IMR-90 (cell line): ENCODE measurements at regions not wholly inside any gene's neighbourhood (a gene's known extent, or its start where the extent isn't known, plus 50 kb on each side); places are given as distances from the start of the nearest gene placed in this dataset.
"Not testable (repeated sequence)": the region's sequence is repeated elsewhere in the genome, so short reads cannot be mapped to it uniquely, and the experiment has no call there.

ENCODE experiments used
- ATAC-seq: fragments of 200-7000 bp; cut with Tn5 transposase; 2 replicates; pipeline ENCODE4 v1.9.1; 2020; ENCODE audit warnings: low read depth, mild to moderate bottlenecking, moderate library complexity
- BruUV-seq: library from RNA; stranded (reverse); fragments of 400-500 nt; replicated peaks from 2 replicates; lab custom pipeline; 2021; lab: Mats Ljungman, UMichigan
- CTCF ChIA-PET: fragments of 300-600 bp; formaldehyde crosslinking; extraction: SDS; loops from one replicate; lab custom pipeline; 2021; ENCODE audit warnings: antibody characterized with exemption; lab: Yijun Ruan, JAX
- POLR2A ChIA-PET: fragments of 300-600 bp; sonication (Branson Sonifier 250); formaldehyde crosslinking; loops from one replicate; lab custom pipeline; 2022; ENCODE audit warnings: antibody characterized with exemption; ENCODE audit not compliant: unreplicated experiment; lab: Charles Lee
- DNase-seq: peaks from one replicate; pipeline ENCODE4 v3.0.0; 2013
- H2AFZ ChIP-seq: replicated peaks from 2 replicates; pipeline ENCODE3; 2013; ENCODE audit warnings: low read length, mild to moderate bottlenecking; ENCODE audit not compliant: poor library complexity
- H2AK5ac ChIP-seq: 2 replicates; pipeline ENCODE4 v1.6.1; 2013; ENCODE audit warnings: low read depth, low read length, inconsistent platforms
- H2AK9ac ChIP-seq: replicated peaks from 2 replicates; pipeline ENCODE3; 2013; ENCODE audit warnings: mild to moderate bottlenecking, low read depth, low read length, moderate library complexity; ENCODE audit not compliant: poor library complexity
- H2BK120ac ChIP-seq: 2 replicates; pipeline ENCODE4 v1.6.1; 2013; ENCODE audit warnings: low read depth, low read length, inconsistent platforms
- H2BK15ac ChIP-seq: 3 replicates; pipeline ENCODE4 v1.6.1; 2013; ENCODE audit warnings: low read depth, low read length, inconsistent platforms
- H2BK20ac ChIP-seq: 2 replicates; pipeline ENCODE4 v1.6.1; 2013; ENCODE audit warnings: low read depth, mild to moderate bottlenecking, inconsistent platforms, low read length, moderate library complexity
- H2BK5ac ChIP-seq: 2 replicates; pipeline ENCODE4 v1.6.1; 2013; ENCODE audit warnings: mild to moderate bottlenecking, low read depth, low read length, inconsistent platforms; ENCODE audit not compliant: poor library complexity, severe bottlenecking
- H3K14ac ChIP-seq: replicated peaks from 2 replicates; pipeline ENCODE4 v1.6.1; 2013; ENCODE audit warnings: low read depth, low read length, inconsistent platforms
- H3K18ac ChIP-seq: 2 replicates; pipeline ENCODE4 v1.6.1; 2013; ENCODE audit warnings: low read depth, low read length, control low read depth
- H3K23ac ChIP-seq: 2 replicates; pipeline ENCODE4 v1.6.1; 2013; ENCODE audit warnings: low read depth, low read length, inconsistent platforms
- H3K27ac ChIP-seq: 2 replicates; pipeline ENCODE4 v1.5.1; 2013; ENCODE audit warnings: mild to moderate bottlenecking, control low read depth, low read length; ENCODE audit not compliant: insufficient read depth
- H3K27me3 ChIP-seq: 2 replicates; pipeline ENCODE4 v1.6.1; 2013; ENCODE audit warnings: low read length; ENCODE audit not compliant: control insufficient read depth, insufficient read depth
- H3K36me3 ChIP-seq: 2 replicates; pipeline ENCODE4 v1.6.1; 2013; ENCODE audit warnings: low read length, mixed read lengths; ENCODE audit not compliant: control insufficient read depth, insufficient read depth
- H3K4ac ChIP-seq: 2 replicates; pipeline ENCODE4 v1.6.1; 2013; ENCODE audit warnings: low read depth, low read length, inconsistent platforms
- H3K4me1 ChIP-seq: 2 replicates; pipeline ENCODE4 v1.6.1; 2013; ENCODE audit warnings: low read length, mixed read lengths; ENCODE audit not compliant: control insufficient read depth, insufficient read depth
- H3K4me2 ChIP-seq: 2 replicates; pipeline ENCODE4 v1.6.1; 2013; ENCODE audit warnings: low read depth, mild to moderate bottlenecking, control low read depth, low read length, moderate library complexity
- H3K4me3 ChIP-seq: 2 replicates; pipeline ENCODE4 v1.5.1; 2013; ENCODE audit warnings: low read depth, mild to moderate bottlenecking, control low read depth, low read length, moderate library complexity; ENCODE audit not compliant: insufficient read depth
- H3K56ac ChIP-seq: 2 replicates; pipeline ENCODE4 v1.6.1; 2013; ENCODE audit warnings: low read length, inconsistent platforms; ENCODE audit not compliant: insufficient read depth; ENCODE audit errors: extremely low read depth
- H3K79me1 ChIP-seq, 2 experiments: 2 replicates each; pipeline ENCODE4 v1.6.1; 2013; ENCODE audit warnings: low read length in 2 of 2, inconsistent platforms in 1 of 2, low read depth in 1 of 2
- H3K9ac ChIP-seq: 2 replicates; pipeline ENCODE4 v1.6.1; 2013; ENCODE audit warnings: low read depth, low read length, control low read depth
- H3K9me1 ChIP-seq: 2 replicates; pipeline ENCODE4 v1.6.1; 2013; ENCODE audit warnings: low read length, inconsistent platforms; ENCODE audit not compliant: insufficient read depth
- H3K9me3 ChIP-seq: 2 replicates; pipeline ENCODE4 v1.6.1; 2013; ENCODE audit warnings: low read length; ENCODE audit not compliant: control insufficient read depth, insufficient read depth
- H4K20me1 ChIP-seq: 2 replicates; pipeline ENCODE4 v1.6.1; 2013; ENCODE audit warnings: low read length, inconsistent platforms; ENCODE audit not compliant: insufficient read depth
- H4K5ac ChIP-seq: 2 replicates; pipeline ENCODE4 v1.6.1; 2013; ENCODE audit warnings: mild to moderate bottlenecking, low read depth, low read length, control low read depth
- H4K8ac ChIP-seq, 2 experiments: 2 replicates each; pipeline ENCODE4 v1.6.1; 2013; ENCODE audit warnings: low read depth in 2 of 2, low read length in 2 of 2, control low read depth in 1 of 2, inconsistent platforms in 1 of 2
- H4K91ac ChIP-seq: 2 replicates; pipeline ENCODE4 v1.6.1; 2013; ENCODE audit warnings: low read depth, low read length, inconsistent platforms; ENCODE audit not compliant: insufficient read depth
- dilution Hi-C: fragments of 300-500 bp; cut with HindIII; formaldehyde crosslinking; loops from one replicate; pipeline ENCODE4 v1.14.3; 2018; ENCODE audit warnings: low sequenced_read_pairs; ENCODE audit not compliant: unreplicated experiment
- in situ Hi-C: fragments of 300-500 bp; cut with MboI; formaldehyde crosslinking; loops from 3 replicates; pipeline ENCODE4 v1.14.3; 2019; ENCODE audit warnings: low sequenced_read_pairs, inconsistent platforms, mixed read lengths
- intact Hi-C: fragments of 100-400 bp; cut with micrococcal nuclease; formaldehyde crosslinking; loops from 2 replicates; pipeline ENCODE4 v1.10.0; 2022

GRCh38 chr17:69698352-69698751 lies 283.9 kb downstream of the MAP2K6 start:
- H3K9me3 ChIP-seq, H2AK9ac ChIP-seq, CTCF ChIA-PET, H2BK120ac ChIP-seq, H3K14ac ChIP-seq, H2BK15ac ChIP-seq, H2AFZ ChIP-seq, H4K5ac ChIP-seq, H3K4me3 ChIP-seq, DNase-seq, H4K91ac ChIP-seq, in situ Hi-C loops, ATAC-seq, dilution Hi-C loops, H3K4me2 ChIP-seq, H4K8ac ChIP-seq, H3K4me1 ChIP-seq, BruUV-seq, H3K36me3 ChIP-seq, H3K27me3 ChIP-seq, H2BK5ac ChIP-seq, H3K79me1 ChIP-seq, H3K9me1 ChIP-seq, H2BK20ac ChIP-seq, H3K27ac ChIP-seq, POLR2A ChIA-PET, H3K23ac ChIP-seq, H3K18ac ChIP-seq, H3K9ac ChIP-seq, H4K20me1 ChIP-seq, H3K56ac ChIP-seq, intact Hi-C loops, H3K4ac ChIP-seq, H2AK5ac ChIP-seq: not testable (repeated sequence)
